ENCODE measurements at regions not wholly inside any gene's neighbourhood (a gene's known extent, or its start where the extent isn't known, plus 50 kb on each side); places are given as distances from the start of the nearest gene placed in this dataset.

DNA sequence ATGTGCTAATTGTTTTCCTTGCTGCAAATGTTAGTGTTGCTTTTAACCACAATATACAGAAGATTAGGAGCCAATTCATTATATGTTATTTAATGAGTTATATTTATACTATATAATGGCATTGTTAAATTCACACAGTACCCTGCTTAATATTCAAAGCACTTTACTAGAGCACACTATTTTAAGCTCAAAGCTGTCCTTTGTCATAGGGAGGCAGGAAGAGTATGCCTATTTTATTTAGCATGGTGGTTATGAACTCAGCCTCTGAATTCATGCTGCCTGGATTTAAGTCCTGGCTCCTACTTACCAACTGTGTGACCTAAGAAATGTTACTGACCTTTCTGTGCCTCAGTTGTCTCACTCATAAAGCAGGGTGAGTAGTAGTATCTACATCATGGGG, 80.5 kb downstream of the FASTKD2 start:
- in situ Hi-C loops (cut with HindIII; ENCODE audit: low pct_unique_long_range_greater_than_20kb, low sequenced_read_pairs) = no loop called here
- DNase-seq (ENCODE audit: low read depth, low spot score) = no peak

DNA sequence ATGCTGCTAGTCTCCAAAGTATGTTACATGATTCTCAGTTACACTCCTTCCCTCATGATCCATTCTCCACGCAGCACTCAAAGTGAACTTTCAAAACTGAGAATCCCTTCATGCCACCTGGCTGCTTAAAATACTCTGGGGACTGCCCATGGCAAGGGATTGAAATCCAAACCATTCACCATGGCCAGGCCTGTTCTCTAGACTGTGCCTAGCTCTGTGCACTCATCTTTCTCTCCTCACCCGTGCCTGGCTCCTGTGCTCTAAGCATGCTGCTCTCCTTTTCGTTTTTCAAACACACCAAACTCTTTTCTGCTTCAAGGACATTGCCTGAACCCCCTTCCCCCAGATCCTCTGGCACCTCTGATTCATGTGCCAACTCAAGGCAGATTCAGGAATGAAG, 80.9 kb downstream of the FASTKD2 start:
- no peak for DNase-seq (ENCODE audit: low read depth, low spot score)
- in situ Hi-C loops (cut with HindIII; ENCODE audit: low pct_unique_long_range_greater_than_20kb, low sequenced_read_pairs) = no loop called here

DNA sequence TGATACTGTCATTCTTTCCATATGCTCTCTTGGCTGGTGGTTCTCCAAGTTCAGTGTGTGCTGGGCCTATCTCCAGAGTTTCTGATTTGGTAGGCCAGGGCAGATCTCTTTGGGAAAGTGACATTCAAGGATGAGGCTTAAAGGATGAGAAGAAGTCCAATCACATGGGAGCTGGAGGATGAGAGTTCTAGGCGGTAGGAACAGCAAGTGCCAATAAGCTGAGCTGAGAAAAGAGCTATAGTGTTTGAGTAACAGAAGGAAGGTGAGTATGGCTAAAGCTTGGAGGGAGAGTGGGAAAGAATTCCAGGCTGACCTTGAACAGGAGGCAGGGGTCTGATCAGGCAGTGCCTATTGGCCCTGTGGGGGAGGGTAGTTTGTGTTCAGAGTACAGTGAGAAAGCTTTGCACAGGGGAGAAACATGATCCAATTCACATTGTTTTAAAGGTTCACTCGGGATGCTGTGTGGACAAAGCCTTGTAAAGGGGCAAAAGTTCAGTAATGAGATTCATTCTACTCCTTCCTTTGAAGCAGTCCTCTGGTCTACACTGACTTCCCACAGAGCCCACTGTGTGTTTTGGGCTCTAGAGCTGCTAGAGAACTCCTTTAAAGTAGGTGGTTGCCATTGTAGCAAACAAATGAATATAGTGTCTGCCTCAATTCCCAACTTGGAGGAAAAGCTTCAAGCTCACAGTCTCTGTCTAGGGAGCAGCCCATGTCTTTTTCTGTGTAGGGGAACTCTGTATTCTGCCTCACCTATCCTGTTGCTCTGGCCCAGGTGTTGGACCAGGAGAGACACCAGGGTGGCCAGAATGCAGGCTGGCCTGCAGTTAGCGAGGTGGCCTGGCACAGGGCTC, 81.8 kb downstream of the FASTKD2 start:
- in situ Hi-C loops (cut with HindIII; ENCODE audit: low pct_unique_long_range_greater_than_20kb, low sequenced_read_pairs) = no loop called here
- DNase-seq (ENCODE audit: low read depth, low spot score) = no peak

DNA sequence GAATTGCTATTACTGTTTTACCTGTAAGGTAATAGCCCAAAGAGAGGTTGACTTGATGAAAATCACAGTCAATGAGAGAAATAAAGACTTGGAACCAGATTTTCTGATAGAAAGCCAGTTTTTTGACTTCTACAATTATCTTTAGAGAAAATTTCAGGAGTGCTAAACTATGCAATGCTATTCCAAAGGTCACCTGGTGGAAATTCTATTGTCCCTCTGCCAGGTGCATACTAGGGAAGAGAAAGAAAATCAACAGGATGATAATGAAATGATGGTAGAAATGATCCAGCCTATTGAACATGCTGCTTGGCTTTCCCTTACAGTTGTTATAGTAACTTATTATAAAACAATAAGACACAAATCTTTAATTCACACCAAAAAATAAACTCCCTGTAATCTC, 85.0 kb downstream of the FASTKD2 start:
- DNase-seq (ENCODE audit: low read depth, low spot score) = no peak
- in situ Hi-C loops (cut with HindIII; ENCODE audit: low pct_unique_long_range_greater_than_20kb, low sequenced_read_pairs) = no loop called here

DNA sequence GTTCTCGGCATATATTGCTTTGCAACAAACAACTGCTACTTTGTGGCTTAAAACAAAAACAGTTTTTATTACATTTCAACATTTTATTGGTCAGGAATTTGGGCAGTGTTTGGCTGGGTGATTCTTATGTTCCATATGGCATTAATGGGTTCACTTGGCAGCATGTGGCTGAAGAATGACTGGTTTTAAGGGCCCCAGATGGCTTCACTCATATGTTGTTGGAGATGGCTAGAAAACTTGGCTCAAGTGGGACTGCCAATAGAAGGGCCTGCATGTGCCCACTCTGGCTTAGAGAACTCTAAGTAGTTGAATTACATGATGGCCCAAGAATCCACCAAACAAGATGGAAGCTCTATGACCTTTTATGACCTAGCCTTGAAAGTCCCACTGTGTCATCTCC, 86.1 kb downstream of the FASTKD2 start:
- in situ Hi-C loops (cut with HindIII; ENCODE audit: low pct_unique_long_range_greater_than_20kb, low sequenced_read_pairs) = no loop called here
- DNase-seq (ENCODE audit: low read depth, low spot score) = no peak

DNA sequence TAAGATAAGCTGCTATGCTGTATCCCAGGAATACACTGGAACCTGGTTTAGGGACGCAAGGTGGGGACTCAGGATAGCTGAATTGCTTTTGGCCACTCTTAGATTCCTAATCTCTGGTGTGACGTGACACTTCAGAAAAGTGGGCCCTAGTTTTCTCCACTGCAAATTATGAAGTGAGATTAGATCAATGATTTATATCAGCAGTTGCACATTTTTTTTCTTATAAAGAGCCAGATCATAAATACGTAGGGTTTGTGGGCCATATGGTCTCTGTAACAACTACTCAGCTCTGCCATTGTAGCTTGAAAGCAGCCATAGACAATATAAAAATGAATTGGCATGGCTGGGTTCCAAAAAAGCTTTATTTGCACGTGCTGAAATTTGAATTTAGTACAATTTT, 85.4 kb upstream of the CPO start:
- in situ Hi-C loops (cut with HindIII; ENCODE audit: low pct_unique_long_range_greater_than_20kb, low sequenced_read_pairs) = no loop called here
- DNase-seq (ENCODE audit: low read depth, low spot score) = no peak

DNA sequence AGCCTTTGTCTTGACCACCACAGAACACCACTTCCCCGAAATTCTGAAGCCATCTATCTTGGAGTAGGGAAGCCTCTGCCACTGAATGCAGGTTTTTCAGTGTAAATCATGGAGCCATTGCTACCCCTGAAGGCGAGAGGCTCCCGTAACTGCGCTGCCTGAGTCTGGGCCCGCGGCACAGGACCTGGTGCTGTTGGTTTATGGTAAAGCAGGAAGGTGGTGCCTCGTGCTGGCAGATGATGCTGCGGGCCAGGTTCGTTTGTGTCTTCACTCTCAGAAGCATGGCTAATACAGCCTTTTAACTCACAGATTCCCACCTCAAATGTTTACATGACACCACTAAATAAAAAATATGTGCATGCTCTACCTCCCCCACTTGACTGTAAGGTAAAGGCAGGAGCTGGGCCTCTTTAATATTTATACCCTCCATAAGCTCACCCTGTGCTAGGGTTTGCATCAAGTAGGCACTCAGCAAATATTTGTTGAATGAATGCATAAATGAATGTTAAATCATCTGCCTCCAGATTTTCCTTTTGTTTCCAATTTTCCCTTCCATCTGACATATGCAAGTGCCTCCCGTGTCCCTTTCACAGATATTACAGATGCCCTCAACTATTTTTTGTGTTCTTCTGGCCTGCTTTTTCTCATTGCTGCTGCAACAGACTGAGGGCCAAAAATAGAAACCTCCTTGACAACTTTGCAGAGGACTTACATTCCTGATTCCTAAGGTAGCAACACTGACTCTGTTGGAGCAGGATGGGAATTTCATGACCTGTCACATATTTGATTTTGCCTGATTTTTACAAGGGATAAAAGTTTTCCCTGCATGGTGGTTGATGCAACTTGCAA, 83.5 kb upstream of the CPO start:
- in situ Hi-C loops (cut with HindIII; ENCODE audit: low pct_unique_long_range_greater_than_20kb, low sequenced_read_pairs) = no loop called here
- no peak for DNase-seq (ENCODE audit: low read depth, low spot score)

DNA sequence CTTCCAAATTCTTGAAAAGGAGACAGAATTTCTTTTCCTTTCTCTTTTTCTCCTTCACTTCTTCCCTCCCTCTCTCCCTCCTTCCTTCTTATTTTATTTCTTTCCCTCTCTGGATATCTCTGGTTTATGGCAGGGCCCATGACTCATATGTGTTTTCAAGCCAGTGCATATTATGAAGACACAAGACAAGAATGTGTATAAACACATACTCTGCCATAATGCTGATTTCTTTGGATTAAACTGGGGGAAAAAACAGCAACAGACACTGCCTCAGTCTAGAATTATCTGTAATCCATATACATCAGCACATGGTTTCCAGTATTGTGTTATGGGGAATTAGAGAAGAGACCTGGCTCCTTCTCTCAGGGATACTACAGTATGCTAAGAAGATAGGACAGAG, 82.8 kb upstream of the CPO start:
- in situ Hi-C loops (cut with HindIII; ENCODE audit: low pct_unique_long_range_greater_than_20kb, low sequenced_read_pairs) = no loop called here
- DNase-seq (ENCODE audit: low read depth, low spot score) = no peak

DNA sequence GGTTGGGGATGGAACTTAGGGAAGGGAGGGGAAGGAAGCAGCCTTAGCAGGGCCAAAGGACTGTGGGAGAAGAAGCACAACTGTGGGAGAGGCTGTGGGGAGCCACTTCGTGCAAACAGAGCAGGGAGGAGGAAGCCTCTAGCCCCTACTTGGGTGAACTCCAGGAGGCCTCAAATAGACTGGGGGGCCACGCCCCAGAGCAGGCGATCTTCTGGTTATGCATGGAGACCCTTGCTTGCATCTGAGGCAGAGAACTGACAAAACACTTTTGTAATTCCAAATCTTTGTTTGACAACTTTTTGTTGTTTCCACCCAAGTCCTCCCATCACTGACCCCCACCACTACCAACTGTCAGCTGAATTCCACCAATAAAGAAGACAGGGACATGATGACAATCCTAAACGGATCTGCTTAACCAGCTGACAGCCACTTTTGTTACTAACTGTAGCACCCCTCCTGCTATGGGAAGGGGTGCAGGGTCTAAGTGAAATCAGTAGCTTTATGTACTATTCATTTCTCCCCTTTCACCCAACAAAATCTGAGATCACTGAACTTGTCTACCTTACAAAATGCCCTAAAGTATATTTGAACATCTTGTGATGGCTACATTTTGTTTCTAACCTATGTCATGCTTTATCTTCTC, 80.5 kb upstream of the CPO start:
- no peak for DNase-seq (ENCODE audit: low read depth, low spot score)
- in situ Hi-C loops (cut with HindIII; ENCODE audit: low pct_unique_long_range_greater_than_20kb, low sequenced_read_pairs) = no loop called here

DNA sequence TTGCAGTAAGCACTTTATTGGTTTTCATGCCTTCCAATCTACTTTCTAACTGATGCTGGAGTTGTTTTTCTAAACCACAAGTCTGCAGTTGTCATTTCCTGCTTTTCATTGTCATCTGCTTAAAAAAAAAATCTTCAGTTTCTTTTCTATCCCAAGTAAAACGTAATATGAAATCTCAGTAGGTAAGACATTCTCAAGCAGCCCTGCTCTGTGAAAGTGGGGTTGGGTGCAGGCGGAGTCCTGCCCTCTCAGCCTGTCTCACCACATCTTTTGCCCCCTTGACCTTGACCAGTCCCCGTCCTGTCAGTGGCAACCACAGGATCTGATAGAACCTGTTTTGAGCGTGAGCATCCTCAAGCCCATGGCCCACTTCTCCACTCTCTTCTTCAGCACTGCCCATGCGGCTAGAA, 80.0 kb upstream of the CPO start:
- in situ Hi-C loops (cut with HindIII; ENCODE audit: low pct_unique_long_range_greater_than_20kb, low sequenced_read_pairs) = no loop called here
- DNase-seq (ENCODE audit: low read depth, low spot score) = no peak

DNA sequence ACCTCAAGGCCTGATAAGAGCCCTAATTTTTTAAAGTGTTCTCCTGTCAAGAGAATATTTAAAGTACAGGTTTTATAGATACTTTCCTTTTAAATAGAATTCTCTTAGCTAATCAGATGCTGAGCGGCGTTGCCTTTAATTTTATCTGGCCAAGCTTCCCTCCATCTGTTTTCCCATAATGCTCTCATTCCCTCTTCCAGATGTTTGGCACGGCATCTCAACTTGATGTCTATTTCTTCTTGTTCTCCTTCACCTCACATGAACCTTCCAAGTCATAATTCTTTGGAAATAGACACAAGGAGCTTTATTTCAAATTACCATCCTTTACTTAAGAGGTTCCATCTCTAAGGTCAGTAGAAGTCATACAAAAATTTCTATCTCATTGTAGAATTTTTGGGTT, 76.1 kb upstream of the CPO start:
- no peak for DNase-seq (ENCODE audit: low read depth, low spot score)
- in situ Hi-C loops (cut with HindIII; ENCODE audit: low pct_unique_long_range_greater_than_20kb, low sequenced_read_pairs) = no loop called here

DNA sequence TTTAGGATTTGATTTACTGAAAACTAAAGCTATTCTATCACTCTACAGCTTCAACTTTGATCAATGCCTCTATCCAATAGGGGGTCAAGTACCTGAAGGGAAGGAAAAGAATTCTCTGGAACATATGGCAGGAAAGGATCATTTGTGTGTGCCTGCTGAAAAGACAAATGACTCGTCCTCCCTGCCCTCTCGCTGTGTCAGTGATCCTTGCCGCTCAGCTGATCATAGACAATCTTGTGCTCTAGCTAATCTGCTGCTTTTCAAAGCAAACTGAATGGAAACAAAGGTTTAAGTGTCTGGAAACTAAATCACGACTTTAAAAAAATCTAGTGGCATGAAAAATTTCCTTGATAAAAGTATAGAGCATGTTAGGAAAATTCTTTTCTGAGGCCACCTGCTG, 75.6 kb upstream of the CPO start:
- in situ Hi-C loops (cut with HindIII; ENCODE audit: low pct_unique_long_range_greater_than_20kb, low sequenced_read_pairs) = no loop called here
- DNase-seq (ENCODE audit: low read depth, low spot score) = peak; percentile 41

DNA sequence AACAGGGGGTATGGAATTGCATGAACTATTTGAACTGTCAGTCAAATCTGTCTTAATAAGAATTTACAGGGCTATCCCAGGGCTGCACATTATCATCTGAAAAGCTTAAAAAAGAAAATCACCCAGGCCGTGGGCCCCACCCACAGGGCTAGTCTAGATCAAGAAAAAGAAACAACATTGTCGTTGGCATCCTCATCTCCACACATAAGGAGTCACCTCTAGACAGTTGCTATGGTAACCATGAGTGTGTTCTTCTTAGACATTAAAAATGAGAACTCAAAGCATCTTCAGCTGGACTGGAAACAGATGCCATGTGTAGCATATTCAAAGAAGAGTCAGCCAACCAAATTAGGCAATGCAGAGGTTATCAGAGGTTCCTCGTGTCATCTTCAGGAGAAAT, 72.3 kb upstream of the CPO start:
- DNase-seq (ENCODE audit: low read depth, low spot score) = no peak
- in situ Hi-C loops (cut with HindIII; ENCODE audit: low pct_unique_long_range_greater_than_20kb, low sequenced_read_pairs) = no loop called here

DNA sequence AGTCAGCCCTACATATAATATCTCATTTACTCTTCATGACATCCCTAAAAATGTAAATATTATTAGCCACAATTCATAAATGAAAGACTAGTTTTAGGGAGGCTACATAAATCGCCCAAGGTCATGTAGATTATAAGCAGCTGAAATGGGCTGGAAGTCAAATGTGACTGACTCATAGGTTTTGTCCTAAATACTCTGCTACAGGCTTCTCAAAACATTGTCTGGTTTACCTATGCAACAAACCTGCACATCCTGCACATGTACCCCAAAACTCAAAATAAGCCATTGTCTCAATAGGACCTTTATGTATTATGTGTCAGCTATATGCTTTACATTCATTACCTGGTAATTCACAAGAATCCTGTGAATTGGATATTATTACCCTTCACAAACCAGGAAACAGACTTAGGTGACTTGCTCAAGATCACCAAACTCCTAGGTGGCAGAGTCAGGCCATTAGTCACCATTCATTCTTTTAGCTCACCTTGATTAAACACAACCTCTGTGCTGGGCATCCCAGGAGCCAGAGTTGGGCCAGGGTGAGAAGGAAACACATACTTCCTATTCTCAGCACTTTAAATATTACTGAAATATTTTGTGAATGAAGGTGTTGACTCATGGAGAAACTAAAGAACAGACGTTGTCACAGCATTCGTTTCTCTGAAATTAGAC, 69.4 kb upstream of the CPO start:
- no peak for DNase-seq (ENCODE audit: low read depth, low spot score)
- in situ Hi-C loops (cut with HindIII; ENCODE audit: low pct_unique_long_range_greater_than_20kb, low sequenced_read_pairs) = no loop called here

DNA sequence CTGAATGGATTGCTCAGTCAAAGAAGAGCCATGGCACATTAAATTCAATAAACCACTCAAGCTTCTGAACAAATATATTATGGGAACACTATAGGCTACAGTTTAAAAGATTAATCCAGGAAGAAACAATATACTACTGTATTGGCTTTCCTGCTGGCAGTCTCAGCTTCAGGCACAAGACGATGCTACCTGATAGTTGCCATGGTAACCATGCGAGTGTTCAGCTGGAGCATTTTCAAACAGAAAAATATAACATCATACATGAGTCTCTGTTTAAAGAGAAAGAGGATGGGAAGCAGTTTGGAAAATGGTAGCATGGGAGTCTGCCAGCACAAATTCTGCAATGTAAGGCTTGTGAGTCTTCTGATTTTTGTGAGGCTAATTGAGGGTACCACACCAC, 65.9 kb upstream of the CPO start:
- DNase-seq (ENCODE audit: low read depth, low spot score) = no peak
- in situ Hi-C loops (cut with HindIII; ENCODE audit: low pct_unique_long_range_greater_than_20kb, low sequenced_read_pairs) = no loop called here

DNA sequence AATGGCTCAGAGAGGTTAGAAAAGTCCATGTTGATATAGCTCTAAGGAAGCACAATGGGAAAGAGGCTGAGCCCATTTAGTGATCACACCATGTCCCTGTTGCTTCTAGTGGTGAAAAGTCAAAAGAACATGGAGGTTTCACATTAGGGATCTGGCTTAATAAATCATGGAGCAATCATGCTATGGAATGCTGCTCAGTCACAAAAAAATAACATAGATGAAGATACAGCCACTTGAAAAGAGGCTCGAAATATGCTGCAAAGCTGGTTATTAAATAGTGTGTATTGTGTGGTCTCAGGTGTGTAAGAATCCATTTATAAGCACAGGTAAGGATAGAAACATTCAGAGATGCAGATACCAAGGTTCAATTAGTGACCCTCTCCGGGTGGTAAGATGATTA, 63.6 kb upstream of the CPO start:
- no peak for DNase-seq (ENCODE audit: low read depth, low spot score)
- in situ Hi-C loops (cut with HindIII; ENCODE audit: low pct_unique_long_range_greater_than_20kb, low sequenced_read_pairs) = no loop called here

DNA sequence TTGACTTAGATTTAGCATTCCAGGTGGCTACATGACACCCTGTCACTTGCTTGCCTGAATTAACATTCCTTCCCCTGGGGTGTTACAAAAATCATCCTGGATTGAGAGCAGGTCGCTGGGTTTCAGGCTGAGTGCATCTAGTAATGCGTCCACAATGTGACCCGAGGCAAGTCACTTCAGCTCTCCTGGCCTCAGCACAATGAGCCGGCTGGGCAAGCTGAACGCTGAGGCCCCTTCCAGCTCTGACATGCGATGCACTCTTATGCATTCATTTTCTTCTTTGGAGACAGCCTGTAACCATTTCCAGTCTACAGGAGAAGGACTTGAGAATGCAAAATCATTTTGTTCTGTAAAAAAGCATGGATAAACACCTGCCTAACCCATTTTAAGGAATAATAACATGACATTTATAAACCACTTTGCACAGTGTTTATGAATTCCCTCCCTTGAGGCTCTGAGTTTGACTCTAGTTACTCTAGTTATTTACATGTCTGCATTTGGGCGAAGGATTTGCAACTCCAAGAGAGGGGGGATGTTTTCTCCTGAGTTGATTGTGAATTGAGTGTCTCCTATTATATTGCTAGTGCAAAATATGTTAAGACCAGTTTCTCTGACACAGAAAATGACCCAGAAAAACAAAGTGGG, 63.0 kb upstream of the CPO start:
- no peak for DNase-seq (ENCODE audit: low read depth, low spot score)
- in situ Hi-C loops (cut with HindIII; ENCODE audit: low pct_unique_long_range_greater_than_20kb, low sequenced_read_pairs) = no loop called here
